Nephron progenitor cell (in vitro differentiated cells): ENCODE measurements at regions not wholly inside any gene's neighbourhood (a gene's known extent, or its start where the extent isn't known, plus 50 kb on each side); places are given as distances from the start of the nearest gene placed in this dataset.

Experiments used
- DNase-seq: peaks from one replicate; pipeline ENCODE4 v3.0.0; 2021
- H3K27ac Mint-ChIP-seq: 2 replicates; pipeline ENCODE4 v1.8.0; 2021; ENCODE audit warnings: mild to moderate bottlenecking, moderate library complexity, mixed read lengths
- H3K27me3 Mint-ChIP-seq: 2 replicates; pipeline ENCODE4 v1.8.0; 2021; ENCODE audit warnings: mild to moderate bottlenecking, low read depth, mixed read lengths; ENCODE audit not compliant: poor library complexity
- H3K36me3 Mint-ChIP-seq: 2 replicates; pipeline ENCODE4 v1.8.0; 2021; ENCODE audit warnings: low read depth, mixed read lengths
- H3K4me1 Mint-ChIP-seq: 2 replicates; pipeline ENCODE4 v1.8.0; 2021; ENCODE audit warnings: mixed read lengths
- H3K4me3 Mint-ChIP-seq: 2 replicates; pipeline ENCODE4 v1.8.0; 2021; ENCODE audit warnings: mild to moderate bottlenecking, moderate library complexity, mixed read lengths
- H3K9me3 Mint-ChIP-seq: 2 replicates; pipeline ENCODE4 v1.8.0; 2021; ENCODE audit warnings: mild to moderate bottlenecking, moderate library complexity, mixed read lengths
- CTCF ChIP-seq: fragments of 200-600 bp; sonication (generic); IDR thresholded peaks from 2 replicates; pipeline ENCODE4 v1.5.0; 2021; ENCODE audit warnings: antibody characterized with exemption

GRCh38 chr20:39333211-39333610 lies 371.1 kb downstream of the DHX35 start:
- Mint-ChIP-seq H3K27ac (no peak overlapping the region), H3K4me3 (no peak overlapping the region), H3K4me1 (peaks cover 4% of the 10 kb centered on the region), H3K9me3 (no peaks in the 10 kb centered on the region), H3K36me3 (no peaks in the 10 kb centered on the region), H3K27me3 (peaks cover 9% of the 10 kb centered on the region)
- TF ChIP-seq CTCF: no peak
- DNase-seq: no peak

- Mint-ChIP-seq H3K4me3 (no peak overlapping the region), H3K9me3 (no peaks in the 10 kb centered on the region)
Observed at GRCh38 chr20:39328347-39328746, 366.2 kb downstream of the DHX35 start.

GRCh38 chr20:39326050-39326449 lies 363.9 kb downstream of the DHX35 start:
- no peaks in the 10 kb centered on the region for H3K9me3 Mint-ChIP-seq
- no peaks in the 10 kb centered on the region for H3K4me1 Mint-ChIP-seq
- H3K27ac Mint-ChIP-seq: no peak overlapping the region
- no peak for DNase-seq
- no peaks in the 10 kb centered on the region for H3K36me3 Mint-ChIP-seq
- TF ChIP-seq CTCF: no peak
- no peak overlapping the region for H3K4me3 Mint-ChIP-seq
- peaks cover 21% of the 10 kb centered on the region for H3K27me3 Mint-ChIP-seq

More at GRCh38 chr20:39328347-39328746, 366.2 kb downstream of the DHX35 start:
- Mint-ChIP-seq H3K36me3 (no peaks in the 10 kb centered on the region), H3K27ac (no peak overlapping the region), H3K27me3 (peaks cover 21% of the 10 kb centered on the region), H3K4me1 (no peaks in the 10 kb centered on the region)
- DNase-seq: no peak
- no peak for TF ChIP-seq CTCF

GRCh38 chr20:39318911-39319310 lies 356.8 kb downstream of the DHX35 start:
- H3K36me3 Mint-ChIP-seq: no peaks in the 10 kb centered on the region
- H3K9me3 Mint-ChIP-seq: no peaks in the 10 kb centered on the region
- DNase-seq: no peak
- no peak overlapping the region for H3K4me3 Mint-ChIP-seq
- H3K4me1 Mint-ChIP-seq: no peaks in the 10 kb centered on the region
- peaks cover 29% of the 10 kb centered on the region for H3K27me3 Mint-ChIP-seq
- no peak for TF ChIP-seq CTCF
- H3K27ac Mint-ChIP-seq: no peak overlapping the region

GRCh38 chr20:39312676-39313075 lies 350.5 kb downstream of the DHX35 start:
- Mint-ChIP-seq H3K4me3 (no peak overlapping the region), H3K4me1 (no peaks in the 10 kb centered on the region), H3K27ac (no peak overlapping the region), H3K27me3 (peaks cover 31% of the 10 kb centered on the region), H3K9me3 (peaks cover 6% of the 10 kb centered on the region), H3K36me3 (peaks cover 4% of the 10 kb centered on the region)
- no peak for TF ChIP-seq CTCF
- DNase-seq: no peak

- TF ChIP-seq CTCF: no peak
- H3K27ac Mint-ChIP-seq: no peak overlapping the region
- DNase-seq: no peak
- H3K27me3 Mint-ChIP-seq: peaks cover 28% of the 10 kb centered on the region
- H3K4me1 Mint-ChIP-seq: no peaks in the 10 kb centered on the region
- no peak overlapping the region for H3K4me3 Mint-ChIP-seq
- peaks cover 4% of the 10 kb centered on the region for H3K36me3 Mint-ChIP-seq
- H3K9me3 Mint-ChIP-seq: peaks cover 11% of the 10 kb centered on the region
Observed at GRCh38 chr20:39311851-39312506, 349.8 kb downstream of the DHX35 start.
